ENCODE measurements at regions not wholly inside any gene's neighbourhood (a gene's known extent, or its start where the extent isn't known, plus 50 kb on each side); places are given as distances from the start of the nearest gene placed in this dataset.
A peak's percentile ranks its signal among the peaks of the same experiment; 100 is the strongest.

DNA sequence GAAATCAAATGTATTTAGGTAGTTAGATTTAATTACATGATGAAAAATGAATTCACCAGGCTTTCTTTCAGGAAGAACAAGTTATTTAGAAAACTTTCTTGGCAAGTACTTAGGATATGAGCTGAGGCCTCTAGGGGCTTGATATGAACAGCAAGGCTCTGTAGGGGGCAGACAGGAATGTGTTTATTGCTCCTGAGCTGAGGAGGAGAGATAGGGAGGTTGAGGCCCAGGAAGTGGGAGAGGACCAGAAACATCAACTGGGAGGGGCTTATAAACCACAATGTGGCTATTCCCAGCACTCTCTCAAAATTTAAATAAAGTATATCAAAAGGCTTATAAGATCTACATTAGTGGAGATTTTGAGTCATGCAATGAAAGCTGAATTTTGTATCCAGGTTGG is 154.0 kb upstream of the MAF start:
- H3K4me1 Mint-ChIP-seq: peaks cover 28% of the 10 kb centered on the region
- Histone ChIP-seq H3K27me3 (ENCODE audit: control insufficient read depth, insufficient read depth, low read length, poor library complexity, severe bottlenecking) (no peaks in the 10 kb centered on the region), H3K4me3 (ENCODE audit: low read length) (no peak overlapping the region), H3K27ac (ENCODE audit: low read depth, low read length) (no peak overlapping the region), H3K36me3 (ENCODE audit: control insufficient read depth, insufficient read depth, low read length) (no peaks in the 10 kb centered on the region), H3K9me3 (ENCODE audit: control insufficient read depth, low read length) (peaks cover 8% of the 10 kb centered on the region), H3K4me1 (ENCODE audit: control insufficient read depth, insufficient read depth, low read length) (peaks cover 9% of the 10 kb centered on the region), H3K9ac (ENCODE audit: extremely low read depth, low read length, poor library complexity, severe bottlenecking) (no peak overlapping the region)
- DNase-seq: no peak
- TF ChIP-seq, protein P1, sequence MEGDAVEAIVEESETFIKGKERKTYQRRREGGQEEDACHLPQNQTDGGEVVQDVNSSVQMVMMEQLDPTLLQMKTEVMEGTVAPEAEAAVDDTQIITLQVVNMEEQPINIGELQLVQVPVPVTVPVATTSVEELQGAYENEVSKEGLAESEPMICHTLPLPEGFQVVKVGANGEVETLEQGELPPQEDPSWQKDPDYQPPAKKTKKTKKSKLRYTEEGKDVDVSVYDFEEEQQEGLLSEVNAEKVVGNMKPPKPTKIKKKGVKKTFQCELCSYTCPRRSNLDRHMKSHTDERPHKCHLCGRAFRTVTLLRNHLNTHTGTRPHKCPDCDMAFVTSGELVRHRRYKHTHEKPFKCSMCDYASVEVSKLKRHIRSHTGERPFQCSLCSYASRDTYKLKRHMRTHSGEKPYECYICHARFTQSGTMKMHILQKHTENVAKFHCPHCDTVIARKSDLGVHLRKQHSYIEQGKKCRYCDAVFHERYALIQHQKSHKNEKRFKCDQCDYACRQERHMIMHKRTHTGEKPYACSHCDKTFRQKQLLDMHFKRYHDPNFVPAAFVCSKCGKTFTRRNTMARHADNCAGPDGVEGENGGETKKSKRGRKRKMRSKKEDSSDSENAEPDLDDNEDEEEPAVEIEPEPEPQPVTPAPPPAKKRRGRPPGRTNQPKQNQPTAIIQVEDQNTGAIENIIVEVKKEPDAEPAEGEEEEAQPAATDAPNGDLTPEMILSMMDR (conservative IDR thresholded peaks at IDR 0.05): peak; percentile 41
- no peak overlapping the region for H3K27ac Mint-ChIP-seq
- peaks cover 2% of the 10 kb centered on the region for H3K27me3 Mint-ChIP-seq (ENCODE audit: insufficient read depth)
- no peak overlapping the region for H3K4me3 Mint-ChIP-seq
- peaks cover 5% of the 10 kb centered on the region for H3K9me3 Mint-ChIP-seq
- H3K36me3 Mint-ChIP-seq (ENCODE audit: low read depth): no peaks in the 10 kb centered on the region

DNA sequence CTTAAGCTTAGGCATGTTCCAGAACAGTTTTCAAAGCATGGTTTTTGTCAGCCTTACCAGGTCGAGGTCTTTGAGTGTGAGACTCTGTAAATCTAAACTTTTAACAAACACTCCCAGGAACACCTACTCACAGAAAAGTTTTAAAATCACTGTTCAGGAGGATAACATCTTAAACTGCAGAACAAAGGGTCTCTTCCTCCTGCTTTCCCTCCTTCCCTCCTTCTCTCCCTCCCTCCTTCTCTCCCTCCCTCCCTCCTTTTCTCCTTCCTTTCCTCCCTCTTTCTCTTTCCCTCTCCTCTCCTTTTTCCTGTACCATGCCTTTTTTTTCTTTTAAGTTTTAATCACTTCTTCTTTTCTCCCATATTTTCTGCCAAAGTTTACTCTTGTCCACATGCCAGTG is 153.5 kb upstream of the MAF start:
- TF ChIP-seq, protein P1 (conservative IDR thresholded peaks at IDR 0.05): no peak
- WGBS, 2 experiments (ENCODE audit: insufficient coverage in 1 of 2, insufficient read length in 1 of 2): 80 to 88% methylated on average over 1 of the region's 1 CpG
- Histone ChIP-seq H3K9me3 (ENCODE audit: control insufficient read depth, low read length) (peaks cover 8% of the 10 kb centered on the region), H3K9ac (ENCODE audit: extremely low read depth, low read length, poor library complexity, severe bottlenecking) (no peak overlapping the region), H3K27me3 (ENCODE audit: control insufficient read depth, insufficient read depth, low read length, poor library complexity, severe bottlenecking) (no peaks in the 10 kb centered on the region), H3K36me3 (ENCODE audit: control insufficient read depth, insufficient read depth, low read length) (no peaks in the 10 kb centered on the region), H3K4me1 (ENCODE audit: control insufficient read depth, insufficient read depth, low read length) (peaks cover 9% of the 10 kb centered on the region), H3K27ac (ENCODE audit: low read depth, low read length) (no peak overlapping the region), H3K4me3 (ENCODE audit: low read length) (no peak overlapping the region)
- Mint-ChIP-seq H3K9me3 (peaks cover 8% of the 10 kb centered on the region), H3K27me3 (ENCODE audit: insufficient read depth) (peaks cover 4% of the 10 kb centered on the region), H3K4me1 (peaks cover 28% of the 10 kb centered on the region), H3K36me3 (ENCODE audit: low read depth) (peaks cover 2% of the 10 kb centered on the region), H3K27ac (no peak overlapping the region), H3K4me3 (no peak overlapping the region)
- no peak for DNase-seq

DNA sequence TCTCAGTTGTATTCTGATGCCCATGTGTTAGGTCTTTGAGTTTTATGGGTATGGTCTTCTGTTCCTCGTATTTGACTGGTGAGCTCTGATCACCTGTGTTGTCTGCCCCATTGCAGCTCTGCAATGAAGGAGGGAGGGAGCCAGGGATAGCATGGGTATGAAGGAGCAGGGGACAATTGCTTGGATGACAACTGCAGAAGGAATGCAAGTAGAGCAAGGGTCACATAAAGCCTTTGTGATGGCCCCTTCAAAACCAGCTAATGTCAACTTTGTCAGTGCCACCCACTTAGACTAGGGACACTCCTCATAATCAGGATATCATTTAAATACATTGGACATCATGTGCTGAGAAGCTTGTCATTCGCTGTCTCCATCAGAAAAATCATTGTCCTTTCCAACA is 152.7 kb upstream of the MAF start:
- TF ChIP-seq, protein P1 (conservative IDR thresholded peaks at IDR 0.05): no peak
- peaks cover 28% of the 10 kb centered on the region for H3K4me1 Mint-ChIP-seq
- peaks cover 8% of the 10 kb centered on the region for H3K9me3 ChIP-seq (ENCODE audit: control insufficient read depth, low read length)
- no peak for DNase-seq
- no peak overlapping the region for H3K27ac ChIP-seq (ENCODE audit: low read depth, low read length)
- H3K4me3 Mint-ChIP-seq: no peak overlapping the region
- H3K27me3 ChIP-seq (ENCODE audit: control insufficient read depth, insufficient read depth, low read length, poor library complexity, severe bottlenecking): no peaks in the 10 kb centered on the region
- peaks cover 8% of the 10 kb centered on the region for H3K9me3 Mint-ChIP-seq
- H3K9ac ChIP-seq (ENCODE audit: extremely low read depth, low read length, poor library complexity, severe bottlenecking): no peak overlapping the region
- no peak overlapping the region for H3K27ac Mint-ChIP-seq
- no peaks in the 10 kb centered on the region for H3K36me3 ChIP-seq (ENCODE audit: control insufficient read depth, insufficient read depth, low read length)
- peaks cover 9% of the 10 kb centered on the region for H3K4me1 ChIP-seq (ENCODE audit: control insufficient read depth, insufficient read depth, low read length)
- peaks cover 4% of the 10 kb centered on the region for H3K27me3 Mint-ChIP-seq (ENCODE audit: insufficient read depth)
- 85 to 87% methylated on average over 2 of the region's 2 CpGs for WGBS, 2 experiments (ENCODE audit: insufficient coverage in 1 of 2, insufficient read length in 1 of 2)
- peaks cover 2% of the 10 kb centered on the region for H3K36me3 Mint-ChIP-seq (ENCODE audit: low read depth)
- no peak overlapping the region for H3K4me3 ChIP-seq (ENCODE audit: low read length)
